GM18867 (cell line): ENCODE measurements at regions not wholly inside any gene's neighbourhood (a gene's known extent, or its start where the extent isn't known, plus 50 kb on each side); places are given as distances from the start of the nearest gene placed in this dataset.

ENCODE experiments used
- ATAC-seq: cut with Tn5 transposase; IDR thresholded peaks from one replicate; pipeline ENCODE4 v1.9.1; 2021; ENCODE audit warnings: mild to moderate bottlenecking, moderate library complexity; ENCODE audit not compliant: unreplicated experiment

- ATAC-seq: no peak
These were observed 50.2 kb upstream of the BCL11A start for GRCh38 chr2:60603533-60604190.

- ATAC-seq: no peak
These were observed 51.1 kb upstream of the BCL11A start for GRCh38 chr2:60604486-60605064.

- ATAC-seq: no peak
These were observed 52.4 kb upstream of the BCL11A start for GRCh38 chr2:60605866-60606265.

GRCh38 chr2:60608679-60609078 is 55.2 kb upstream of the BCL11A start:
- no peak for ATAC-seq

DNA sequence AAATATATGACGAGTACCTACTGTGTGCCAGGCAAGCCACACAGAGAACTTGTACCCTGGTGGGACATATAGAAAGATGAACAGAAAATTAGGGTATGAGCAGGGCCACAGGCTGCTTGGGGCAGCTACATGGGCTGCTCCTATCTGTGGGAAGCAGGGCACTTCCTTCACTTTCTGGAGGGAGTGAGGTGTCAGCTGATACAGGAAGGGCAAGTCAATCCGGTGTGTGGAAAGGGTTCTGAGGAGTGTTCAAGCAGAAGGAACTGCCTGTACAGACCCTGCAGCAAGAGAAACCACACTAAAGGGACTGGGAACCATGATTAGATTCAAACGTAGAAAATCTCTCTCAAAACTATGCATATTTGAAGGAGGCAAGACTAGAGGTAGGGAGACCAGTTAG is 58.6 kb upstream of the BCL11A start:
- no peak for ATAC-seq

DNA sequence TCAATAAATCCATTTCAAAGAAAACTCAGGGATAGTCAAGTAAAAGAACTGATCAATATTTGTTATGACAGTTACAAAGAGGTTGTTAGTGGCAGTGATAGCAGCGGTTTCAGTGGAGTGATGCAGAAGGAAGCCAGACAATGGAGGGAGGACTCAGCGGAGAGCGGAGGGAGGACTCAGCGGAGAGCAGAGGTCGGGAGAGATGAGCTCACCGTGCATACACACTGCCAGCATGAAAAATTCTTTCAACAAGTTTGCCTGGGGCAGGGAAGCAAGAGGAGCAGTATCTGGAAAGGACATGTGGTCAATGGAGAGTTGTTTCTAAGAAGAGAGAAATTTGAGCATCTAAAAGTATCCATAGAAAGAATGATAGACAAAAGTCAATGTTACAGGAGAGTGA is 60.9 kb upstream of the BCL11A start:
- ATAC-seq: no peak

GRCh38 chr2:60621688-60622429 is 68.4 kb upstream of the BCL11A start:
- ATAC-seq: no peak

- no peak for ATAC-seq
These were observed 69.6 kb upstream of the BCL11A start for GRCh38 chr2:60623040-60623439.

- no peak for ATAC-seq
These were observed 74.0 kb upstream of the BCL11A start for GRCh38 chr2:60627412-60627811.

- ATAC-seq: no peak
These were observed 74.6 kb upstream of the BCL11A start for GRCh38 chr2:60628026-60628425.

GRCh38 chr2:60628615-60629304 is 75.3 kb upstream of the BCL11A start:
- ATAC-seq: no peak

DNA sequence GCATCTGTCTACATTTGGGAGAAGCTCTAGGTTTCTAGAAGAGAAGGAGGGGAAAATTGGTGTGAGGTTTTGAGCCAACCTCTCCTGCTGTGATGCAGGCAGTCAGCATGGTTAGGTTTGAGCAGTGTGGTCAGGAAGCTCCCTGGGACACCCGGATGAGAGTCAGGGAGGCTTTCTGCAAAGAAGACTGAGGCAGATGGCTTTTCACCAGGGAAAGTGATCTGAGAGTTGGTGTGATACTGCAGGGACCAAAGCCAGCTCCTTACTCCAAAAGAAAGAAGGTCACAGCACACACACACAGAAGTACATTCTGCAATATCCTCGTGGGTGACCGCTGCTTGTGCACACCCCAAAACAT is 75.8 kb upstream of the BCL11A start:
- ATAC-seq: no peak

GRCh38 chr2:60629801-60630385 is 76.4 kb upstream of the BCL11A start:
- ATAC-seq: no peak

DNA sequence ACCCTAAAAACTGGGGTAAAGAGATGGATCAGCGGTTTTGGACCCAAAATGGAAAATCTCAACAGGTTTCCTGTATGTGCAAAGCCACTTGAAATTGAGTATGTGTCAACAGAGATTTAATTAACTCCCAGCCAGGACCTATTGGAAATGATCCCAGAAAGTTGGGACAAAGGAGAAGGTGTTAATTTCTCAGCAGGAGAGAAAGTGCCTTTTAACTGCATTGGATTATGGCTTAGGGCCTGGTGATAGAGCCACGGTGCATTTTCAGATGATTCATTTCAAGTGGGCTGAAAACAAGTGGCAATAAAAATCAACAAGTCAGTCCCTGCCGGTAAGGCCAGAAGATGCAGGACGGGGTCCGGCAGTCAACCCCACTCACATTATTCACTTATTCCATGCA is 80.2 kb upstream of the BCL11A start:
- no peak for ATAC-seq

DNA sequence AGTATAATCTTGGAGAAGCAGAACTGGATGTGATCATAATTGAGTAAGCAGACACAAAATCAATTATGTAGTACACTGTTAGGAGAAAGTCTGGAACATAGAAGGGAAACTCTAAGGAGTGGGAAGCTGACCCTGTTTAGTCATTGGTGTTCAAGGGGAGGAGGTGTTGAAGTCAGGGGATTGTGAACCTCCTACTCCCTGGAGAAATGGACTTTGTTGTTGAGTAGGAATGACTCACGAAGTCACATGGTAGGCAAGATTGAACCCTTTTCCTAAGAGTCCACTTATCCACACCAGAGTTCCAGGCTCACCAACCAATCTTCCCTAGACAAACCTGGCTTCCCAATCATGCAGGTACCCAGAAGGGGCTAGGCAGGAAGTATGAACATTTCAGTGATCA is 81.0 kb upstream of the BCL11A start:
- ATAC-seq: no peak

DNA sequence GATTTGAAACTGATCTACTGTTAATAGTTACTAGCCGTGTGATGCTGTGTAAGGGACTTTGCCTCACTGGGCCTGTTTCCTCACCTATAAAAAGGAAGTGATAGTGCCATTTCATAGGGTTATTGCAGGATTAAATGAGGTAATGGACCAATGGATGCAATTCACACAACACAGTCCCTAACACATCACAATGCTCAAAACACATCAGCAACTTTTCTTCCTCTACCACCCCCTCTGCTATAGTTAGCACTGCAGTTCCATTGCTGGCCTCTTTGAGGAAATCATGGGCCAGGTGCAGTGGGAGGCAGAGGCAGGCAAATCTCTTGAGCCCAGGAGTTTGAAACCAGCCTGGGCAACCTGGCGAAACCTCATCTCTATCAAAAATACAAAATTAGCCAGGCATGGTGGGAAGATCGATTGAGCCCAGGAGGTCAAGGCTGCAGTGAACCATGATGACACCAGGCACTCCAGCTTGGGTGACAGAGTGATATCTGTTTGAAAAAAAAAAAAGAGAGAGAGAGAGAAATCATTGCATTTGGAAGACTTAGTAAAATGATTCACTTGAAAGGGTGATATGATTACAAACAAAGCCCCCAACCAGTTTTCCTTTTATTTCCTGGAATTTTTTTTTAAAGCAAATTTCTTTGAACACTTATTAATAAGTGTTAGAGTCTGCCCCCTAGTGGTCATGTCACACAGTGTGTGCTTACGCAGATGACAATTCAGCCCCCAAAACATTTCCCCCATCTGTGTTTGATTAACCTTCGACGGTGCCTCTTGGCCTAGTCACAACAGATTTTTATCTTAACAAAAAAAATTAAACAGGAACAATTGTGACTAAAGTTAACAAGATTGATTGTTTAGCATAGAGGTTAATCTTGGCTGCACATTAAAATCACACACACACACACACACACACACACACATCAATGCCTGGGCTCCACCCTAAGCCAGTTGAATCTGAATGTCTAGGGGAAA is 88.6 kb upstream of the BCL11A start:
- peak; percentile 61 for ATAC-seq

DNA sequence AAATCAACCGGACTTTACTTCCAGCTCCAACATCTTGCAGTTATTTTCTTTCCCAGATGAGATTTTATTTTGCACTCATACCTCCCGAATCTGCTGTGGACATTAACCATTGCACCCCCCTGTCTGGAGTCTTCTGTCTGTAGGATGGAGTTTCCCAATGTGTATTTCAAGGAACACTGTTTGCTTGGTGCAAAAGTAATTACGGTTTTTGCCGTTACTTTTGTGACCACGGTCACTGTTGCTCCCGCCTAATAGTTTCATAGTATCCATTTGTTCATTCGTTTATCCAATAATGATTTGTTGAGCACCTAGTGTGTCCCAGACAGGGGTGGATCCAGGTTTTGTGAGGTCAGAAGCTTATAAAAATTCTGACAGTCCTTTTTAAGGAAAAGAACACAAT is 90.3 kb upstream of the BCL11A start:
- no peak for ATAC-seq

GRCh38 chr2:60644951-60645350 is 91.5 kb upstream of the BCL11A start:
- ATAC-seq: no peak

- ATAC-seq: no peak
These were observed 94.7 kb upstream of the BCL11A start for GRCh38 chr2:60648191-60648590.

DNA sequence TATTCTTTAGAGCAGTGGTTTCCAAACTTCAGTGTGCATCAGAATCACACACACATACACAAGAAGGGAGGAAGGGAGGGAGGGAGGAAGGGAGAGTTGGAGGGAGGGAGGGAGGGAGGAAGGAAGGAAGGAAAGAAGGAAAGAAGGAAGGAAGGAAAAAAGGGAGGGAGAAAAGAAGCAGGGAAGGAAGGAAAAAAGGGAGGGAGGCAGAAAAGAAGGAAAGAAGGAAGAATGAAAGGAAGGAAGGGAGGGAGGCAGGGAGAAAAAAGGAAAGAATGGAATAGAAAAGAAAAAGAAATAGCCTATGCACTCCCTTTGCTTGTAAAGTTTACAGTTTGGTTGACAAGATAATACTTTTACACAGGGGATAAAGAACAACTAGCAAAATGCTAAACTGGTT is 96.3 kb upstream of the BCL11A start:
- ATAC-seq: no peak
